H1 (cell line): ENCODE measurements at regions not wholly inside any gene's neighbourhood (a gene's known extent, or its start where the extent isn't known, plus 50 kb on each side); places are given as distances from the start of the nearest gene placed in this dataset.

Experiments
- CTCF ChIA-PET: fragments of 300-600 bp; sonication (Branson Sonifier 250); formaldehyde crosslinking; loops from one replicate; lab custom pipeline; 2021; ENCODE audit not compliant: partially characterized antibody; lab: Charles Lee
- POLR2A ChIA-PET: fragments of 300-600 bp; sonication (Branson Sonifier 250); formaldehyde crosslinking; loops from one replicate; lab custom pipeline; 2021; ENCODE audit warnings: inconsistent platforms; ENCODE audit not compliant: partially characterized antibody; lab: Charles Lee
- DNase-seq, 2 experiments: peaks; one replicate each; pipeline versions ENCODE4 v3.0.0 to v3.0.0-alpha.2; 2010 to 2022; ENCODE audit warnings: low spot score in 2 of 2, low read depth in 1 of 2, mixed read lengths in 1 of 2
- FAIRE-seq: peaks from 2 replicates; lab custom pipeline; 2011; peaks lifted over from hg19 to GRCh38; lab: Jason Lieb, UNC
- H2AFZ ChIP-seq: 2 replicates; pipeline ENCODE4 v1.8.1; 2012; ENCODE audit warnings: low read length, inconsistent platforms
- H2AK5ac ChIP-seq: 2 replicates; pipeline ENCODE4 v1.6.1; 2013; ENCODE audit warnings: low read depth, low read length
- H2BK120ac ChIP-seq: replicated peaks from 2 replicates; pipeline ENCODE3; 2013; ENCODE audit warnings: low read depth, low read length, inconsistent platforms
- H2BK12ac ChIP-seq: 2 replicates; pipeline ENCODE4 v1.6.1; 2013; ENCODE audit warnings: low read depth, low read length
- H2BK15ac ChIP-seq: 2 replicates; pipeline ENCODE4 v1.6.1; 2013; ENCODE audit warnings: low read length
- H2BK20ac ChIP-seq: 2 replicates; pipeline ENCODE4 v1.6.1; 2013; ENCODE audit warnings: low read length
- H2BK5ac ChIP-seq: 2 replicates; pipeline ENCODE4 v1.6.1; 2013; ENCODE audit warnings: low read depth, low read length
- H3K14ac ChIP-seq: 2 replicates; pipeline ENCODE4 v1.6.1; 2013; ENCODE audit warnings: inconsistent platforms; ENCODE audit not compliant: insufficient read length
- H3K18ac ChIP-seq: 2 replicates; pipeline ENCODE4 v1.6.1; 2013; ENCODE audit warnings: low read length; ENCODE audit errors: extremely low read depth
- H3K23ac ChIP-seq: 2 replicates; pipeline ENCODE4 v1.6.1; 2013; ENCODE audit warnings: inconsistent platforms; ENCODE audit not compliant: insufficient read length
- H3K23me2 ChIP-seq: 2 replicates; pipeline ENCODE4 v1.6.1; 2013; ENCODE audit warnings: low read depth, low read length
- H3K27ac ChIP-seq: 2 replicates; pipeline ENCODE4 v1.6.1; 2011; ENCODE audit warnings: low read depth, low read length, inconsistent platforms
- H3K27me3 ChIP-seq, 4 experiments: replicated peaks in 1 of 4; 1 replicate in 1 of 4; 2 replicates in 3 of 4; pipeline versions ENCODE4 v1.6.1 to v1.8.1; 2011 to 2013; ENCODE audit warnings: low read length in 3 of 4, mild to moderate bottlenecking in 3 of 4, inconsistent platforms in 2 of 4, mixed read lengths in 2 of 4, moderate library complexity in 1 of 4; ENCODE audit not compliant: control insufficient read depth in 3 of 4, insufficient read depth in 3 of 4; ENCODE audit errors: extremely low read depth in 1 of 4
- H3K36me3 ChIP-seq, 4 experiments: 2 replicates each; pipeline versions ENCODE4 v1.6.1 to v1.8.1; 2011 to 2013; ENCODE audit warnings: mild to moderate bottlenecking in 4 of 4, low read length in 3 of 4, moderate library complexity in 2 of 4, control low read depth in 1 of 4, inconsistent platforms in 1 of 4; ENCODE audit not compliant: insufficient read depth in 4 of 4, control insufficient read depth in 2 of 4
- H3K4ac ChIP-seq: replicated peaks from 2 replicates; pipeline ENCODE3; 2013; ENCODE audit warnings: low read length, low read depth, mixed read lengths, inconsistent platforms; ENCODE audit not compliant: insufficient read length
- H3K4me1 ChIP-seq, 4 experiments: replicated peaks in 1 of 4; 1 replicate in 1 of 4; 2 replicates in 3 of 4; pipeline versions ENCODE4 v1.6.1 to v1.8.1; 2011 to 2013; ENCODE audit warnings: low read length in 3 of 4, inconsistent platforms in 2 of 4, mixed read lengths in 1 of 4; ENCODE audit not compliant: insufficient read depth in 4 of 4, control insufficient read depth in 3 of 4
- H3K4me2 ChIP-seq, 2 experiments: 2 replicates each; pipeline versions ENCODE4 v1.6.1 to v1.8.1; 2011 to 2013; ENCODE audit warnings: low read depth in 2 of 2, low read length in 2 of 2, control low read depth in 1 of 2, inconsistent platforms in 1 of 2, mild to moderate bottlenecking in 1 of 2; ENCODE audit not compliant: insufficient read depth in 1 of 2
- H3K4me3 ChIP-seq, 4 experiments: fragments of 200-600, 300-600 bp in 1 of 4; sonication (generic), shearing (Covaris generic), sonication (Bioruptor Twin) in 1 of 4; 2 replicates each; pipeline versions ENCODE4 v1.5.1 to v1.8.1; 2011 to 2016; ENCODE audit warnings: low read length in 4 of 4, low read depth in 3 of 4, control low read depth in 2 of 4, inconsistent platforms in 2 of 4, mild to moderate bottlenecking in 2 of 4, mixed read lengths in 1 of 4, moderate library complexity in 1 of 4; ENCODE audit not compliant: insufficient read depth in 2 of 4; ENCODE audit errors: extremely low read depth in 1 of 4
- H3K56ac ChIP-seq: replicated peaks from 2 replicates; pipeline ENCODE3; 2013; ENCODE audit warnings: low read depth, mild to moderate bottlenecking, mixed read lengths, low read length, inconsistent platforms; ENCODE audit not compliant: insufficient read length
- H3K79me1 ChIP-seq: 2 replicates; pipeline ENCODE4 v1.6.1; 2013; ENCODE audit warnings: low read depth, low read length, control low read depth
- H3K79me2 ChIP-seq, 2 experiments: 2 replicates each; pipeline versions ENCODE4 v1.6.1 to v1.8.1; 2012 to 2013; ENCODE audit warnings: low read length in 2 of 2, mild to moderate bottlenecking in 2 of 2, inconsistent platforms in 1 of 2; ENCODE audit not compliant: insufficient read depth in 2 of 2, control insufficient read depth in 1 of 2
- H3K9ac ChIP-seq, 4 experiments: replicated peaks in 1 of 4; 1 replicate in 1 of 4; 2 replicates in 3 of 4; pipeline versions ENCODE4 v1.6.1 to v1.8.1; 2011 to 2013; ENCODE audit warnings: low read depth in 3 of 4, low read length in 3 of 4, control low read depth in 2 of 4, mild to moderate bottlenecking in 2 of 4, moderate library complexity in 2 of 4, inconsistent platforms in 1 of 4; ENCODE audit errors: extremely low read depth in 1 of 4
- H3K9me3 ChIP-seq, 2 experiments: 2 replicates each; pipeline versions ENCODE4 v1.6.1 to v1.8.1; 2012 to 2013; ENCODE audit warnings: mild to moderate bottlenecking in 2 of 2, moderate library complexity in 2 of 2, control low read depth in 1 of 2, inconsistent platforms in 1 of 2, low read depth in 1 of 2, low read length in 1 of 2, mixed read lengths in 1 of 2; ENCODE audit not compliant: insufficient read depth in 2 of 2
- H4K20me1 ChIP-seq, 2 experiments: replicated peaks in 1 of 2; 2 replicates each; pipeline versions ENCODE3 to v1.8.1; 2011 to 2013; ENCODE audit warnings: inconsistent platforms in 2 of 2, low read length in 2 of 2, mild to moderate bottlenecking in 1 of 2; ENCODE audit not compliant: insufficient read depth in 2 of 2, control insufficient read depth in 1 of 2
- H4K5ac ChIP-seq: 2 replicates; pipeline ENCODE4 v1.6.1; 2013; ENCODE audit warnings: low read length, low read depth, mixed read lengths, inconsistent platforms; ENCODE audit not compliant: insufficient read length
- H4K8ac ChIP-seq: 2 replicates; pipeline ENCODE4 v1.8.0; 2013; ENCODE audit warnings: mild to moderate bottlenecking, moderate library complexity, low read length, inconsistent platforms; ENCODE audit not compliant: insufficient read depth; ENCODE audit errors: extremely low read depth
- H4K91ac ChIP-seq: replicated peaks from 2 replicates; pipeline ENCODE3; 2013; ENCODE audit warnings: low read length, mixed read lengths, inconsistent platforms; ENCODE audit not compliant: insufficient read length
- ASH2L ChIP-seq: fragments of 200-600, 300-600 bp; sonication (generic); IDR thresholded peaks from one replicate; pipeline ENCODE4 v1.7.1; 2017; ENCODE audit warnings: low read length
- CBX8 ChIP-seq: fragments of 300-800, 300-1000 bp; sonication (generic); IDR thresholded peaks from 2 replicates; pipeline ENCODE4 v1.7.1; 2016; ENCODE audit warnings: low read depth, low read length, borderline replicate concordance
- CEBPB ChIP-seq: IDR thresholded peaks from 2 replicates; pipeline ENCODE4 v1.6.1; 2012; ENCODE audit warnings: low read depth, low read length
- CREB1 ChIP-seq: IDR thresholded peaks from 2 replicates; pipeline ENCODE4 v1.6.1; 2012; ENCODE audit warnings: inconsistent platforms
- EP300 ChIP-seq, 2 experiments: IDR thresholded peaks; 1 replicate in 1 of 2; 2 replicates in 1 of 2; pipeline ENCODE4 v1.6.1; 2011 to 2012; ENCODE audit warnings: low read depth in 2 of 2, low read length in 2 of 2, mild to moderate bottlenecking in 2 of 2, borderline replicate concordance in 1 of 2, inconsistent platforms in 1 of 2, moderate library complexity in 1 of 2
- KDM1A ChIP-seq: fragments of 200-600, 300-600 bp; sonication (generic); IDR thresholded peaks from 2 replicates; pipeline ENCODE4 v1.7.1; 2016; ENCODE audit warnings: mild to moderate bottlenecking, low read length, borderline replicate concordance
- KDM5A ChIP-seq: fragments of 200-600 bp; IDR thresholded peaks from 2 replicates; pipeline ENCODE4 v1.7.1; 2012; ENCODE audit warnings: mild to moderate bottlenecking, low read length, inconsistent platforms, mixed read lengths
- PHF8 ChIP-seq: fragments of 200-600 bp; sonication (generic); conservative IDR thresholded peaks from 2 replicates; pipeline ENCODE4 v1.7.1; 2012; ENCODE audit warnings: low read depth, mild to moderate bottlenecking, inconsistent platforms, low read length, moderate library complexity
- POLR2A ChIP-seq, 2 experiments: IDR thresholded peaks; 1 replicate in 1 of 2; 2 replicates in 1 of 2; pipeline ENCODE4 v1.6.1; 2011; ENCODE audit warnings: low read depth in 2 of 2, low read length in 2 of 2, mild to moderate bottlenecking in 2 of 2; ENCODE audit errors: control extremely low read depth in 1 of 2
- POLR2AphosphoS5 ChIP-seq: IDR thresholded peaks from 2 replicates; pipeline ENCODE4 v1.6.1; 2011; ENCODE audit warnings: low read depth, low read length
- RFX5 ChIP-seq: IDR thresholded peaks from 2 replicates; pipeline ENCODE4 v1.6.1; 2011; ENCODE audit warnings: low read depth, low read length, improper control_type of control experiment, borderline replicate concordance
- RXRA ChIP-seq: IDR thresholded peaks from 2 replicates; pipeline ENCODE4 v1.6.1; 2011; ENCODE audit warnings: low read depth, mild to moderate bottlenecking, low read length, moderate library complexity; ENCODE audit not compliant: insufficient read depth
- SP2 ChIP-seq: IDR thresholded peaks from 2 replicates; pipeline ENCODE4 v1.6.1; 2012; ENCODE audit warnings: mild to moderate bottlenecking, low read length, inconsistent platforms
- SP4 ChIP-seq: IDR thresholded peaks from 2 replicates; pipeline ENCODE4 v1.6.1; 2012; ENCODE audit warnings: low read length, inconsistent platforms
- SRF ChIP-seq: IDR thresholded peaks from 2 replicates; pipeline ENCODE4 v1.6.1; 2011; ENCODE audit warnings: mild to moderate bottlenecking, low read depth, low read length, moderate library complexity
- WGBS, 2 experiments: shearing (Covaris generic) in 1 of 2; methylation state at CpG; one replicate each; pipeline versions ENCODE4 v1.1.6 to v1.1.7; 2013 to 2015; ENCODE audit warnings: low lambda C conversion rate in 2 of 2, mixed read lengths in 2 of 2, inconsistent platforms in 1 of 2, low coverage in 1 of 2, missing lambda C conversion rate in 1 of 2; ENCODE audit not compliant: insufficient replicate concordance in 2 of 2, insufficient coverage in 1 of 2, insufficient read length in 1 of 2; ENCODE audit errors: extremely low coverage in 1 of 2, missing lambda C conversion rate in 1 of 2; 5-methylcytosine and 5-hydroxymethylcytosine counted together

- CTCF ChIA-PET: interaction anchor here (0.6 to 1.3 kb wide), 2 partner anchors 45 to 46 kb away, joined by 3 read pairs; no protein-coding TSS in a partner anchor
- no peak for TF ChIP-seq CREB1
- TF ChIP-seq RXRA: no peak
- no peak for TF ChIP-seq PHF8
- no peak for TF ChIP-seq SP4
- no peak for TF ChIP-seq RFX5
- TF ChIP-seq SP2: no peak
- no peak for TF ChIP-seq CEBPB
- TF ChIP-seq EP300 (IDR thresholded peaks at IDR 0.05; ENCODE audit: borderline replicate concordance in 1 of 2, low read depth in 2 of 2, low read length in 2 of 2): no peak
- TF ChIP-seq CBX8: no peak
- no peak for TF ChIP-seq ASH2L
- TF ChIP-seq SRF: no peak
- no peak for TF ChIP-seq KDM5A
- TF ChIP-seq KDM1A: no peak
- TF ChIP-seq POLR2AphosphoS5: no peak
- no peak for TF ChIP-seq POLR2A (IDR thresholded peaks at IDR 0.05; ENCODE audit: control extremely low read depth in 1 of 2, low read depth in 2 of 2, low read length in 2 of 2)
Measured at GRCh38 chr7:155907450-155908200, 95.4 kb upstream of the SHH start.

More at GRCh38 chr7:155907450-155908200, 95.4 kb upstream of the SHH start:
- Histone ChIP-seq H3K4me2 (no peak overlapping the region), H2BK15ac (no peak overlapping the region), H3K18ac (no peak overlapping the region), H4K8ac (no peak overlapping the region), H2BK12ac (no peak overlapping the region), H3K4ac (no peak overlapping the region), H4K91ac (no peak overlapping the region), H3K36me3 (no peaks in the 10 kb centered on the region), H2BK20ac (no peak overlapping the region), H3K23ac (no peak overlapping the region), H3K56ac (no peak overlapping the region), H3K27ac (no peak overlapping the region), H2AFZ (no peak overlapping the region), H3K14ac (no peak overlapping the region), H4K20me1 (no peaks in the 10 kb centered on the region), H3K4me3 (no peak overlapping the region), H3K27me3 (no peaks in the 10 kb centered on the region), H3K4me1 (peaks cover 0 to 5% (median 0%) of the 10 kb centered on the region in 4 experiments; a peak in 2 of 7 replicates), H4K5ac (no peak overlapping the region), H3K9me3 (peaks cover 8 to 11% of the 10 kb centered on the region in 2 experiments; a peak in 2 of 4 replicates), H3K23me2 (no peaks in the 10 kb centered on the region), H3K79me2 (no peaks in the 10 kb centered on the region), H3K9ac (no peak overlapping the region), H3K79me1 (no peaks in the 10 kb centered on the region), H2BK5ac (no peak overlapping the region), H2BK120ac (no peak overlapping the region), H2AK5ac (no peak overlapping the region)
- DNase-seq (no peak), FAIRE-seq (no peak)
- WGBS, 2 experiments: 84% methylated on average over 8 of the region's 8 CpGs; no CpG with 5 or more reads in 1 of the 2 experiments
- POLR2A ChIA-PET: no interaction called here
